GM12874 (cell line): ENCODE measurements at regions not wholly inside any gene's neighbourhood (a gene's known extent, or its start where the extent isn't known, plus 50 kb on each side); places are given as distances from the start of the nearest gene placed in this dataset.

Source experiments
- TF ChIP-seq, protein P1 (sequence below): IDR thresholded peaks from 2 replicates; pipeline ENCODE4 v1.5.1; 2011; ENCODE audit warnings: low read depth, mild to moderate bottlenecking, control low read depth, low read length, moderate library complexity; ENCODE audit not compliant: insufficient read depth

DNA sequence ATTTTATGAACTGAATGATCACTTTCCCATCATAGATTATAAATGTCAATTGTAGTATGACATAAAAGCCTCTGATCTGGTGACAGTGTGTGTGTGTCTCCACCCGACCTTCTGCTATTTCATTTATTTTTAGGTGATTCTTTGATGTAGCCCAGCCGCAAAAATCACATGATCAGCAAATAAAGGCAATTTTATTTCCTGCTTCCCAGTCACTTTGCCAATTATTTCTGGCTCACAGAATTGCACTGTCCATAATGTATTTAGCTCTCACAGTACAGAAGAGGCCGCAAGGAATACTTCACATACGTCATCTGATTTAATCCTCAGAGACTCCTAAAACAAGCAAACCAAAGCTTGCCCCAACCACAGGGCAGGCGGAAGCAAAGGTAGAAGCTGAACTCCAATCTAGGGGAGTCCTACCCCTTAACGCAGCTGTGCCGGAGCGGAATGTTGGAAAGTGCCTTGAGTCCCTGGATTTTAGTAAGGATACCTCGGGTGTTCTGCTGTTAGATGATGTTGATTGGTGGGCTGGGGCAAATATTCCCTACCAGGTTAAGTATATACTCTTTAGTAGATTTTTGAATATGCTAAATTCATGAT is 384.0 kb upstream of the IRX4 start:
- TF ChIP-seq, protein P1, sequence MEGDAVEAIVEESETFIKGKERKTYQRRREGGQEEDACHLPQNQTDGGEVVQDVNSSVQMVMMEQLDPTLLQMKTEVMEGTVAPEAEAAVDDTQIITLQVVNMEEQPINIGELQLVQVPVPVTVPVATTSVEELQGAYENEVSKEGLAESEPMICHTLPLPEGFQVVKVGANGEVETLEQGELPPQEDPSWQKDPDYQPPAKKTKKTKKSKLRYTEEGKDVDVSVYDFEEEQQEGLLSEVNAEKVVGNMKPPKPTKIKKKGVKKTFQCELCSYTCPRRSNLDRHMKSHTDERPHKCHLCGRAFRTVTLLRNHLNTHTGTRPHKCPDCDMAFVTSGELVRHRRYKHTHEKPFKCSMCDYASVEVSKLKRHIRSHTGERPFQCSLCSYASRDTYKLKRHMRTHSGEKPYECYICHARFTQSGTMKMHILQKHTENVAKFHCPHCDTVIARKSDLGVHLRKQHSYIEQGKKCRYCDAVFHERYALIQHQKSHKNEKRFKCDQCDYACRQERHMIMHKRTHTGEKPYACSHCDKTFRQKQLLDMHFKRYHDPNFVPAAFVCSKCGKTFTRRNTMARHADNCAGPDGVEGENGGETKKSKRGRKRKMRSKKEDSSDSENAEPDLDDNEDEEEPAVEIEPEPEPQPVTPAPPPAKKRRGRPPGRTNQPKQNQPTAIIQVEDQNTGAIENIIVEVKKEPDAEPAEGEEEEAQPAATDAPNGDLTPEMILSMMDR = no peak

DNA sequence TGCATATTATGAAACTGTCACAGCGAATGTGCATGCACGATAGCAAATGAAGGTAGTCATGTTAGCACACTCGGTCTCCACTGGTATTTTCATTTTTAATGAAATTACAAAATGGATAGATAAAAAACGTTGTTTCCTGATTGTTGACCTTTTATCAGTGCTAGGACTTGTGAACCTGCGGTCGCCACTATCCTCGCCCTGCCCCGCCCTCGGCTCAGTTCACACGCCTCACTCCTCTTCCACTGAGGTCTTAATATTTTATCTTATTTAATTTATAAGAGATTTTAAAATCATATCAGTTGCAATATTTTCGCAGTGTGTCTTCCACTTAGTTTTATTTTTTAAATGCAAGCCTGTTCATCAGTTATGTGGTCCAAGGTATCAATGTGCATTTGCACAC is 382.6 kb upstream of the IRX4 start:
- TF ChIP-seq, protein P1 = no peak

DNA sequence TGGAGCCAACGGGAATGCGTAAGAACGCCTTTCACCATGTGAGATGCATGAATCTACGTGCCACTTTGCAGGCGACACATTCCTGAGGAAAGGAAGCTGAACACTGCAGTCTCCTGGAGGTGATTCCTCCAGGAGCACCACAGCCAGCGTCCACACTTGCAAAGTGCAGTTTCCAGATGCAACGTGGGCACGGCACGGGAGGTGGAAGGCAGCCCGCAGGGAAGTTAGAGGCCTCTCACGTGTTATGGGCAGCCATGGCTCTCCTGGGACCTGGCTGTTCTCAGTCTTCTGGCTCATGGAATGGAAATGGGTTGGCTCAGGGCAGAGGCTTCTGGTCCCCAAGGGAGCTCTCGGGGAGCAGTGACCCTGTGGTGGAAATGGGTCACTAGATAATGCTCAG is 381.0 kb upstream of the IRX4 start:
- TF ChIP-seq, protein P1 = no peak

DNA sequence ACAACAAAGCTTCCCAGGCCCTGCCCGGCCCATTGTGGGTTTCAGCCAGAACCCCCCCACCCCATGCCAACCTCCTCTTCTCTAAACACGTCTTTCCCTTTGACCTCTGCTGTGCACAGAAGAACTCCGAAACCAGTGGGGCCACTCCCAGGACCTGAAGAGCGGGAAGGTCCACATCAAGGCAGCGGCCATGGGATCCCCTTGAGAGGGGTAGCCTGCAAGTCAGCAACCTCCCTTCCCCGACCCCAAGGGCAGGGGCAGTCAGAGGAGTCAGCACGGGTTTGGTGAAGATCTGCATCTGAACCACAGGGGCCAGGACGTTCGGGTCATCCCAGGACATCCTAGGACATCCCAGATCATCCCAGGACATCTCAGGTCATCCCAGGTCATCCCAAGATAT is 379.9 kb upstream of the IRX4 start:
- TF ChIP-seq, protein P1 = no peak

DNA sequence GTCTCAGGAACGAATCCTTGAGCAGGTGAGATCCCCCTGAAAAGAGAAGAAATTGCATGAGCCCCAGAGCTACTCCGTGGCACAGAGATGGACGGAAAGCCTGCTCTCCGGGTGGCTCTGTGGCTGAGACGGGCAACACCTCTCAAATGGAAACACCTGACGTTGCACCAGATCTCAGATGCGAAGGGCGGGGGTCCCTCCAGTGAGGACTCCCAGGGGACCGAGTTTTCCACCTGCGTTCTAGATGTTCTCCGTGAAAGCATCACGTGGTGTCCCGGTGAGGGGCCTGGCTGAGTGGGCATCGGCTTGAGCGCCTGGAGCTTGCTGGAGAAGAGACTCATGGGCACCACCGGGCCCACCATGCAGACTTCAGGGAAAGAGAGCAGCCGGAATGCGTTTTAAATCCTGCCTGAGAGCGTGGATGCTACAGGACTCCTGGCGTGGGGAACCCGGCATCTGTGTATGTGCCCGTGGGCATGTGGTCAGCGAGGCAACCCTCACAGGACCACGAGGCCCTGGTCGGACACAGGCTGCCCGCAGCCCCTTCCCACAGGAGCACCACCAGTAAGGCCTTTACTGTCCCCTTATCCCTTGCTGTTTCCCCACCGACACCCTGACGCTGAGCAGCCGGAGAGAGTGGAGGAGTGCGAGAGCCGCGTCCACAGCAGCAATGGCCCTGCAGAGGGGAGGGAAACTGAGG is 378.4 kb upstream of the IRX4 start:
- TF ChIP-seq, protein P1 = no peak

DNA sequence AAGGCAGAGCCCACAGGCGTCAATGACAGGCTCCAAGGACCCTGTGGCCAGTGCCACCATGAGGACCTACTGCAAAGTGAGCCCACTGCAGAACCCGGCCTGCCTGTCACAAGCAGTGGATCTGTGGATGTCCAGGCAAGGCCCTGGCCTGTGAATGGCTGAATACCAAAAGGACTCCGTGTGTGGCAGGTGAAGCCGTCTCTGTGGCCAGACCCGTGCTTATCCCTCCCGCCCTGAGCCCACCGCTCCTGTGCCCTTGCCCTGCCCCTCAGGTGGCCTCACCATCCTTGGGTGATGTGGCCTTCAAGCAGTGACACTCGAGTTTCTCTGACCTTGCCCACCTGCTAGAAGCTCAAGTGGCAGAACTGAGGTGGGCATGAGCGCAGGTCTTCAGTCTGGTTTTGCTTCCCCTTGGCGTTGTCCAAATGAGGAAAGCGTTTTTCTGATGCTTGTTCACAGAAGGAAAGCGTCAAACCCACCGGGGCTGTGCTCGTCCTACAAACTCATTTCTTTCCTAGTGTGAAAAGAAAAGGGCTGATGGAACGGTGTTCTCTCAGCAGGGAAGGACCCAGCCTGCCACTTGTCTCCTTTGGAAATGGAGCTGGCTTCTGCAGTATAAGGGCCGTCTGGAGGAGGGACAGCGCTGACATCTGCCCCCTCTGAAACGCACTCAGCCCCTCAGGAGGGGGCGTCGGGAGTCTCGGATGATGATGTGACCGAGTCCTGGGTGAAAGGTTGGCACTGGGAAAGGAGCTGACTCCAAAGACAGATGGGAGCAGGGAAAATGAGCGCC is 377.7 kb upstream of the IRX4 start:
- TF ChIP-seq, protein P1 = no peak

DNA sequence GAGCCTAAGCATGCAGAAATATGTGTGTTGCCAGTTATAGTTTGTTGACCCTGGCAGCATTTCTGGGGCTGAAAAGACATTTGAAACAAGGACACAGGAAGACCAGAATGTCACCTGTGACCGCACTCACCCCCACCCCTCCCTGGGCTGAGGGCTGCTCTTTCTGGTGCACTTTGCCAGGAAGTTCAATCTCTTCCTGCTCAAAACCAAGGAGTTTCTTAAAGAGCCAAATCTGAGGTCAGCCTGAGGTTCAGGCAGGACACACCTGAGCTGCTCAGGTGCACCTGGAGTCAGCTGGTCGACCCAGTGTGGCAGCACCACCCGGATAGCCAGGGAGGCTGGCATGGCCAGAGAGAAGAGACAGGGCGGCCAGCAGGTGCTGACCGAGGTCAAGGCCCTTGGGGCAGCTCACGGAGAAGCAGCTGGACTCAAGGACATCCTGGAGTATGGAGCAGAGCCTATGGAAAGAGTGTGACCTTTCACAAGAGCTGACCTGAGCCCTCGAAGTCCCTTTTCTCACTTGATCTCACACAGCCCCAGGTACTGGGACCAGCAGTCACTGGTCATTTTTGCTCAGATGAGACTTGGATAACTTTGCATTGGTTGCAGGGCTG is 376.9 kb upstream of the IRX4 start:
- TF ChIP-seq, protein P1 = no peak
